ENCODE measurements at regions not wholly inside any gene's neighbourhood (a gene's known extent, or its start where the extent isn't known, plus 50 kb on each side); places are given as distances from the start of the nearest gene placed in this dataset.

DNA sequence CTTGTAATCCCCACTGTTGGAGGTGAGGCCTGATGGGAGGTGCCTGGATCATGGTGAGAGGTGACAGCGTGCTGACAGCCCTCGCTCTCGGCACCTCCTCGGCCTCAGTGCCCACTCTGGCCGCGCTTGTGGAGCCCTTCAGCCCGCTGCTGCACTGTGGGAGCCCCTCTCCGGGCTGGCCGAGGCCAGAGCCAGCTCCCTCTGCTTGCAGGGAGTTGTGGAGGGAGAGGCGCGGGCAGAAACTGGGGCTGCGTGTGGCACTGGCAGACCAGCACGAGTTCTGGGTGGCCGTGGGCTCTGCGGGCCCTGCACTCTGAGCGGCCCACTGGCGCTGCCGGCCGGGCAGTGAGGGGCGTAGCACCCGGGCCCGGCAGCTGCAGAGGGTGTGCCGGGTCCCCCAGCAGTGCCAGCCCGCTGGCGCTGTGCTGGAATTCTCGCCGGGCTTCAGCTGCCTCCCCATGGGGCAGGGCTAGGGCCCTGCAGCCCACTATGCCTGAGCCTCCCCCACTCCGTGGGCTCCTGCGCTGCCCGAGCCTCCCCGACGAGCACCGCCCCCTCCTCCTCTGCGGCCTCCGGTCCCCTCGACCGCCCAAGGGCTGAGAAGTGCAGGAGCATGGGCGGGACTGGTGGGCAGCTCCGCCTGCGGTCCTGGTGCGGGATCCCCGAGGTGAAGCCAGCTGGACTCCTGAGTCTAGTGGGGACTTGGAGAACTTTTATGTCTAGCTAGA is 197.1 kb downstream of the SPP2 start:
- H3K4me1 ChIP-seq = peaks cover 0 to 6% (median 0%) of the 10 kb centered on the region in 4 donors
- H3K27me3 ChIP-seq = no peaks in the 10 kb centered on the region
- 94 to 98% methylated on average over 23 to 41 of the region's 42 CpGs for WGBS, 2 donors
- no peak for DNase-seq (ENCODE audit: low spot score in 2 of 2)
- TF ChIP-seq POLR2A (IDR thresholded peaks at IDR 0.05) (no peak), EP300 (IDR thresholded peaks at IDR 0.05) (no peak)
- TF ChIP-seq, protein P1, sequence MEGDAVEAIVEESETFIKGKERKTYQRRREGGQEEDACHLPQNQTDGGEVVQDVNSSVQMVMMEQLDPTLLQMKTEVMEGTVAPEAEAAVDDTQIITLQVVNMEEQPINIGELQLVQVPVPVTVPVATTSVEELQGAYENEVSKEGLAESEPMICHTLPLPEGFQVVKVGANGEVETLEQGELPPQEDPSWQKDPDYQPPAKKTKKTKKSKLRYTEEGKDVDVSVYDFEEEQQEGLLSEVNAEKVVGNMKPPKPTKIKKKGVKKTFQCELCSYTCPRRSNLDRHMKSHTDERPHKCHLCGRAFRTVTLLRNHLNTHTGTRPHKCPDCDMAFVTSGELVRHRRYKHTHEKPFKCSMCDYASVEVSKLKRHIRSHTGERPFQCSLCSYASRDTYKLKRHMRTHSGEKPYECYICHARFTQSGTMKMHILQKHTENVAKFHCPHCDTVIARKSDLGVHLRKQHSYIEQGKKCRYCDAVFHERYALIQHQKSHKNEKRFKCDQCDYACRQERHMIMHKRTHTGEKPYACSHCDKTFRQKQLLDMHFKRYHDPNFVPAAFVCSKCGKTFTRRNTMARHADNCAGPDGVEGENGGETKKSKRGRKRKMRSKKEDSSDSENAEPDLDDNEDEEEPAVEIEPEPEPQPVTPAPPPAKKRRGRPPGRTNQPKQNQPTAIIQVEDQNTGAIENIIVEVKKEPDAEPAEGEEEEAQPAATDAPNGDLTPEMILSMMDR (IDR thresholded peaks at IDR 0.05) = no peak
- H3K27ac ChIP-seq = no peak overlapping the region
- no peaks in the 10 kb centered on the region for H3K36me3 ChIP-seq
- H3K9me3 ChIP-seq = no peaks in the 10 kb centered on the region
- H3K4me3 ChIP-seq = no peak overlapping the region

DNA sequence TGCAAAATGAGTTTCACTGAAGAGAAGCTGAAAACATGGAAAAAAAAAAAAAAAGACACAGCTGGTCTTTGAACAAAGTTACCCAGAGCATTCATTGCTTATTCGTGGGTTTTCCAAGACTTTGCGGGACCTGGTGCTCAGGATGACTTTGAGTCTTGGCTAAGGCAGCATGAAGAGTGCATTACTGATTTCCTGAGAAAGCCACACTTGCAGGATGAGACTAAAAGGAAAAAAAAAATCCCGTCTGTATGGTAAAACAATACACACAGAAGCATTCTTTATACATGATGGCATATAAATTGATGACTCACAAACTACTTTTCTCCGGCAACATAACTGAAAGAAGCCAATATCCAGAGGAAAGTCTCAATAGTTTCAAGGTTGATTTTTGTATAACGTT is 195.4 kb downstream of the SPP2 start:
- Histone ChIP-seq H3K4me3 (no peak overlapping the region), H3K36me3 (no peaks in the 10 kb centered on the region), H3K4me1 (no peaks in the 10 kb centered on the region), H3K27me3 (no peaks in the 10 kb centered on the region), H3K27ac (no peak overlapping the region), H3K9me3 (no peaks in the 10 kb centered on the region)
- 29 to 36% methylated on average over 5 of the region's 5 CpGs for WGBS, 2 donors
- TF ChIP-seq POLR2A (IDR thresholded peaks at IDR 0.05) = no peak
- no peak for TF ChIP-seq EP300 (IDR thresholded peaks at IDR 0.05)
- TF ChIP-seq, protein P1 (IDR thresholded peaks at IDR 0.05) = no peak
- DNase-seq (ENCODE audit: low spot score in 2 of 2) = no peak

DNA sequence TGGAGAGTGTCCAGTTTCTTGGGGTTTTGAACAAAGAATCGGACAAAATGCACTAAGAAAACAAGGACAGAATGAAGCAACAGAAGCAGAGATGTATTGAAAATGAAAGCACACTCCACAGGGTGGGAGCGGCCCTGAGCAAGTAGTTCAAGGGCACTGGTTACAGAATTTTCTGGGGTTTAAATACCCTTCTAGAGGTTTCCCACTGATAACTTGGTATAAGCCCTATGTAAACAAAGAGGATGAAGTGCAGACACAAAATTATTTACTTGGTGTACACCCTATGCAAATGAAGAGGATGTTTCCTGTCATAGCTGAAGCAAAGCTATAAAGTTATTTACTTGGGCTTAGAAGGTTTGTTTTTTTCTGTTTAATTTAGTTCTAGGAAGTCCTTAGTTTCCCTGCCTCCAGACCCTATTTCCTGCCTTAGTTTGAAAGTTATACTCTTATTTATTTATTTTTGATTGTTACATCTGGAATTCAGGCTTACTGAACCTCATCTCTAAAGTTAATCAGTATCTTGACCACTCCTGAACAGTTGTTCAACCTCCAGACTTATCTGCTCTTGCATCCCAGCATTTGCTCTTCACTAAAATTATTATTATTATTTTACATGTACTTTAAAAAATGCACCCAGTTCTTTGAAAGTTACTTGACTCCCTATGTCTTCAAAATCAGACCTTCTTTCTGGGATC is 193.5 kb downstream of the SPP2 start:
- H3K4me3 ChIP-seq = no peak overlapping the region
- no peaks in the 10 kb centered on the region for H3K9me3 ChIP-seq
- H3K27ac ChIP-seq = no peak overlapping the region
- no peaks in the 10 kb centered on the region for H3K27me3 ChIP-seq
- no peak for TF ChIP-seq POLR2A (IDR thresholded peaks at IDR 0.05)
- no peak for TF ChIP-seq EP300 (IDR thresholded peaks at IDR 0.05)
- TF ChIP-seq, protein P1 (IDR thresholded peaks at IDR 0.05) = no peak
- 52 to 60% methylated on average over 2 of the region's 2 CpGs for WGBS, 2 donors
- H3K36me3 ChIP-seq = no peaks in the 10 kb centered on the region
- DNase-seq (ENCODE audit: low spot score in 2 of 2) = no peak
- no peaks in the 10 kb centered on the region for H3K4me1 ChIP-seq

GRCh38 chr2:234242459-234242836 is 191.9 kb downstream of the SPP2 start:
- H3K36me3 ChIP-seq = no peaks in the 10 kb centered on the region
- no peaks in the 10 kb centered on the region for H3K4me1 ChIP-seq
- no peaks in the 10 kb centered on the region for H3K9me3 ChIP-seq
- no peak overlapping the region for H3K27ac ChIP-seq
- H3K27me3 ChIP-seq = no peaks in the 10 kb centered on the region
- DNase-seq (ENCODE audit: low spot score in 2 of 2) = no peak
- TF ChIP-seq, protein P1 (IDR thresholded peaks at IDR 0.05) = no peak
- no peak for TF ChIP-seq EP300 (IDR thresholded peaks at IDR 0.05)
- TF ChIP-seq POLR2A (IDR thresholded peaks at IDR 0.05) = no peak
- 67 to 68% methylated on average over 3 of the region's 3 CpGs for WGBS, 2 donors
- no peak overlapping the region for H3K4me3 ChIP-seq
